GM19397 (cell line): ENCODE measurements at regions not wholly inside any gene's neighbourhood (a gene's known extent, or its start where the extent isn't known, plus 50 kb on each side); places are given as distances from the start of the nearest gene placed in this dataset.

Experiments
- ATAC-seq: cut with Tn5 transposase; IDR thresholded peaks from one replicate; pipeline ENCODE4 v1.9.1; 2021; ENCODE audit warnings: mild to moderate bottlenecking, moderate library complexity; ENCODE audit not compliant: unreplicated experiment

DNA sequence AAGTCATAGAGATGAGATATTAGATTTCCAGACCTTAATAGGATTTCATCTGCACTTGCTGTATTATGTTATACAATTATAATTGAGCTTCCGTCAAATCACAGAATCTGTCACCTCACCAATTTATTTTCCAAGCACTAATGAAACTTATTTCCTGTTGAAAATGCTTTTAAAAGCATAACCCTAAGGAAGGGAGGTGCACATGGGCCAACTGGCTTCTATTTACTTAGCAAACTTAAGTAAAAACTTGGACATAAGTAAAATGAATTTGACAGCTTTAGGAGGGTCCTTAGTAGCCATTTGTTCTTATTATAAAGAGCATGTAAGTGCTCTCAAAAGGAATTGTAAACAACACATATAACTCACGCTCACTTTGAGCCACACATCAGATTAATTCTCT, 462.2 kb upstream of the TMPO start:
- ATAC-seq = no peak

DNA sequence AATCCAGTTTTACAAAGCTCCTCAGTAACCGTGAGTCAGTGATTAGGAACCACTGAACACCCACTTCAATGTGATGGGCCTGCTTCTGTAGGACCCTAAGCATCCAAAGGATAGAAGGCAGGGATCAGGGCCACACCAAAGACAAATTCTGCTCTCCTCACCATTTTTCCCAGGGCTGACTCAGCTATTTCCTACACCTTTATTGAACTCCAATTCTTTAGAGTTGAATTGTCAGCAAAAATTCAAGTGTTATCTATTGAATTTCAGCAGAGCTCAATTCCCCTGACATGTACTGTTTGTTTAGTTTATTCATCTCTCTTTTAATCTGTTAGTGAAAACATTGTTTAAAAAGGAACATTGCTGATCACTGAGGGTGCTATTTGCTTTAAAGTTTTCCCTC, 457.7 kb upstream of the TMPO start:
- no peak for ATAC-seq

DNA sequence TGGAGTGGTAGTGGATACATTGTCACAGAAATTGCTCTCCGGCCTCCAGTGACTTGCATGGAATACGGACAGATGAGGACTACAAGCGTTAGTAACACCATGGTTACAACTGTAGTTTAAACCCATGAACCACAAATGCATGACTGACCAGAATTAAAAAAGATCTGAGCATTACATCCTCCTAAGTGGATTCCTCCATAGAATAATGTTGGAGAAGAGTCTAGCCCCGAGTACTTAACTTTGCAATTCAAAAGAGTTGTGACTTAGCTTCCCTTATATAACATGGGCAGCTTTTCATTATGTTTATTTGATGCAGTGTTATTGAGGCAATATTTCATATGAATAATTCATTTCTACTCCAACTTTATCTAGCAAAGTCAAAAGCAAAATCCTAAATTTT, 457.2 kb upstream of the TMPO start:
- no peak for ATAC-seq

DNA sequence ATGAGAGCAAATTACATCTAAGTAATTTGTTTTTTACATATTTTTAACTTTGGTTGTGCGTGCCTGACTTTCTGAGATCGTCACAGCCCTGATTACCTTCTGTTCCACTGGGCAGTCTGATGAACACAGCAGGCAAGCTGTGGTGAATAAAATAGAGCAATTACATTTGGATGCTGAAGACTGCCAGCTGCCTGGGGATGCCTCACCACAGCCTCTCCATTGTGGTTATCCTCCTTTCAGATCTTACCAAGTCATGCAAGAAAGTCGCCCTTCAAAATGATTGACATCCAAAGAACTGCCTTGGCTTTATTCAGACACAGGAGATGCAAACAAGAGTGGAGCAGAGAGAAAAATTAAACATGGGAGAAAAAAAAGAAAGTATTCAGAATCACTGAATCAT, 456.6 kb upstream of the TMPO start:
- no peak for ATAC-seq

DNA sequence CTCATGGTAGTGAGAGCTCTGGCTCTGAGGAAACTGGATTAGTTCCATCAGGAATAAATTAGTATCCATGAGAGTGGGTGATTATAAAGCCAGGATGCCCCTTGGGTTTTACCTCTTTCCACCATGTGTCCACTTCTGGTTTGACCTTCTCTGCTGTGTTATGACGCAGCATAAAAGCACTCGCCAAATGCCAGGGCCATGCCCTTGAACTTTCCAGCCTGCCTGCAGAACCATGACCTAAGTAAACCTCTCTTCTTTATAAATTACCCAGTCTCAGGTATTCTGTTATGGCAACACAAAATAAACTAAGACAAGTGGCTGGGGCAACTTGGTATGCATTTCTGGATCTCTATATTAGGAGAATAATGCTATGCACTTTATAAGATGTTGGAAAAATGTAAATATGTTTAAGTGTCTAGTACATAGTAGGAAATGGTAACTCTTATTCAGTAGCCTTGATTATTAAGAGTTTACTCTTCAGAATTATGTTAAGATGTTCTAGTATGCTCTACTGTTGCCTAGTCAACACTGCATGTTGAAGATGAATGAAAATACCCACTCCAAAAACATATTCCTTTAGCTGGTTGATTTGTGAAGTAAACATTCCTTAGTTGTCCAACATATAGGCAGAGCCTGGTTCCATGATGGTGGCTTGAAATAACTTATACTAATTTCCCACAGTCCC, 455.6 kb upstream of the TMPO start:
- no peak for ATAC-seq

DNA sequence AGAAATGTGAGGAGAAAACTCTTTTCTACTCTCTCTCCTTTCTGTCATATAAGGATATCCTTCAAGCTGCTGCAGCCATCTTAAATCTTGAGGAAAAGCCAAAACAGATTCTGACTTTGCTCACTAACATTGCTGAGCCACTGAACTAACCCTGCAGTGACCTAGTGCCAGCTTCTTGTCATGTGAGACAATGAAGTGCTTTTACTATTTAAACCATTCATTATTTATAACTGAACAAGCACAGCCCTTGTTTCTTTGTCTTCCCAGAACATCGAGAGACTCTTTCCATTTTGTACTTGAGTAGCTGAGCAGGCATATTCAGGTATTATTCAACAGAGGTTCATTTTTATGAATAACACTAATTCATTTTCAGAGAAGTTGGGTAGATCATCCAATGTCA, 455.0 kb upstream of the TMPO start:
- no peak for ATAC-seq

DNA sequence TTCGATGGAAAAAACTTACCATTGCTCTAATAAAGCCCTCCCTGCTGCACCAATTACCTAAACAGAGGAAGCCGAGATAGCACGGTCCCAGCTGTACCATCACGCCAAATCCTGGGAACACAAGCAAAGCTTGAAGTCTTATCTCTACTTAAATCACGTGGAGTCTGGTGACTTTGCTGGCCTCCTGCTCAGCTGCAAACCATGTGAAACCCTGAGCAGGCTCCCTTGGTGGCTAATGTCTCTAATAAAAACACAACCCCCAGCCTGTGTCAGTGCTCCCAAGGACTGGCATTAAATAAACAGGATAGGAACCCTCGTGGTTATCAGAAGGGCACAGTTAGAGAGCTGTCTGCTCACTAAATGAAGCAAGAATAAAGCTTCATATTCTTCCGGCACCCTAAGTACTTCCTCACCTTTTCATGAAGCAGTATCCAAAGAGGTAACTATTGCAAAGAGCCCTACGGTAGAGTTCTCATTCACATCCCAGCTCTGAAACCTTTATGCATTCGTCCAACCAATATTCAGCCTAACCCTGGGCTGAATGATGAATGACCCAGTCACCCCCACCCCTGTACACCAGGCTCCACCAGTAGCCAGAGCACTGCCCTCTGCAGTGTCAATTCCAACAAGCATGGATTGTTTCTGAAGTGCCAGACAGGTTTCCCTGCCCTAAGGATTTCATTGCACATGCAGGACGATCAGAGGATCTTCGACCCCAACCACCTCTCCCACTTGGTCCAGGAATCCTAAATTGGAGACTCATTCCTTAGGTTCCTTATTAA, 452.7 kb upstream of the TMPO start:
- ATAC-seq = no peak

DNA sequence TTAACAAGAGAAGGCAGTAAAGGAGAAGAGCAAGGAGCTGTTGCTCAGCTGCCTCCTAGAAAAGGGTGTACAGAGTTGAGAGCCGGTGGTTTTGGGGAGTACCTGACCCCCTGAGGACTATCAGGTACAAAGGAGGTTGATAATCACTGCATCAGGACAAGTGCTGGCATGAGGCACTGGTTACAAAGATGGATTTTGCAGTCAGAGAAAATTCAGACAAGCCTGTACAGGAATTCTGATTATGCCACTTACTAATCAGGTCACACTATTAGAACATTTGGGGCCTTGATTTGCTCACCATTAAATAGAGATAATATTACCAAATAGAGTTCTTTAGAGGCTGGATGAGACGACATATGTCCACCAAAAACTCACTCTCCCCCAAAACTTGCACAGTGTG, 450.9 kb upstream of the TMPO start:
- no peak for ATAC-seq

DNA sequence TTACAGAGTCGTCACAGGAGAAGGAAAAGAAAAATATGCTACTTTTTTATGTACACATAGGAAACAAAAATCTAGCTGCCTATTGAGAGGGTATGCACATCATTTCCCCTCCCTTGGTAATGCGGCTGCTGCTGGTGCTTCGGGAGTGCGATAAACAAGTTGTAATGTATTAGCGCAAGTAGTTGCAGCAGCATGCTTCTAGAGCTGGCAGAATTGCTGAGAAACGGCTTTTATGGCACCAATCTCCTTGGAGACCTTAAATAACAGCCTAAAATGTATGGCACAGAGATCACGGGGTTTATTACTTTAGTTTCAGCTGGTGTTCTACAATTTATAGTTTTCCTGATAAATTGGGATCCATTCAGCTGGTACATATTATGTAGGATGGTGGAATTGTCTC, 447.6 kb upstream of the TMPO start:
- no peak for ATAC-seq

DNA sequence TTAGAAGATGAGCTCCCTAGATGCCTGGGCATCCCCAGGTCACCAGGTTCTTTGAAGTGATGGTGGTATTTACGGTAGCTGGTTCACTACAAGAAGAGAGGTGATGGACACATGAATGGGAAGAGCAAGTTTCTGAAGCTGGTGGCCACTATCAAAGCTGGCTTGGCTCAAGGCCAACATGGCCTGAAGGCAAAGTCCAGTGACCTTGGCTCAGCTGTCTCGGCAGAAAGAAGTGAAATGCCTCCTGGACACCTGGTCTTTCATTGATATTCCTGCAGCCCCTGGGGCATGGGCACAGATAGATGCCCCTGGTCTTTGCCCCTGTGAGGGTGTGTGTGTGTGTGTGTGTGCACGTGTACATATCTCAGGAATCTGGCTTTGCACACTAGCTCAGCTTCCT, 441.8 kb upstream of the TMPO start:
- ATAC-seq = no peak

DNA sequence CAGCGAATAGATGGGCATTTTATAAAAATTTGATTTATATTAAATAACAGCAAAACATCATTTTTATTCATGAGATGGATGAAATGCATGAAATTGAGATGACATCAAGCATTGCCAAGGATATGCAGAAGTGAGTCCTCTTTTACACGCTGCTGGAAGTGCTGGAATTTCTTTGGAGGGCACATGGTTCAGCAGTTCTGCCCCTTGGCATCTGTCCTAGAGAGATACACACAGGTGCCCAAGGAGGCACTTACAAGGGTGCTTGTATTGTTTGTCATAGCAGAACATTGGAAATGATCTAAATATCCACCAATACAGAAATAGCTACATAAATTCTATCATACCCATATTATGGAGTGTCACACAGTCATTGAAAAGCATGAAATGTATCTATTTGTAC, 441.1 kb upstream of the TMPO start:
- no peak for ATAC-seq

DNA sequence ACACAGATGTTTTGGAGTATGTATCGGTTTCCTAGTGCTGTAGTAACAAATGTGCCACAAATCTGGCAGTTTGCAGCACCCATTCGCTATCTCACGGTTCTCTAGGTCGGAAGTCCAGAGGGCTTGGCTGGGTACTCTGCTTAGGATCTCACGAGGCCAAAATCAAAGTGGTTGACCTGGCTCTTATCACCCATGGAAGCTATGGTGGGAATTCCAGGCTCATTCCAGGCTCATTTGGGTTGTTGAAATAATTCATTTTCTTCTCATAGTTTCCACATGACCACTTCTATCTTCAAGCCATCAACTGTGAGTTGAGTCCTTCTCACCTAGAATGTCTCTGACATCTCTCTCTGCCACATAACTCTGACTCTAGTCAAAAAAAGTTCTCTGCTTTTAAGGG, 431.0 kb upstream of the TMPO start:
- ATAC-seq = no peak

DNA sequence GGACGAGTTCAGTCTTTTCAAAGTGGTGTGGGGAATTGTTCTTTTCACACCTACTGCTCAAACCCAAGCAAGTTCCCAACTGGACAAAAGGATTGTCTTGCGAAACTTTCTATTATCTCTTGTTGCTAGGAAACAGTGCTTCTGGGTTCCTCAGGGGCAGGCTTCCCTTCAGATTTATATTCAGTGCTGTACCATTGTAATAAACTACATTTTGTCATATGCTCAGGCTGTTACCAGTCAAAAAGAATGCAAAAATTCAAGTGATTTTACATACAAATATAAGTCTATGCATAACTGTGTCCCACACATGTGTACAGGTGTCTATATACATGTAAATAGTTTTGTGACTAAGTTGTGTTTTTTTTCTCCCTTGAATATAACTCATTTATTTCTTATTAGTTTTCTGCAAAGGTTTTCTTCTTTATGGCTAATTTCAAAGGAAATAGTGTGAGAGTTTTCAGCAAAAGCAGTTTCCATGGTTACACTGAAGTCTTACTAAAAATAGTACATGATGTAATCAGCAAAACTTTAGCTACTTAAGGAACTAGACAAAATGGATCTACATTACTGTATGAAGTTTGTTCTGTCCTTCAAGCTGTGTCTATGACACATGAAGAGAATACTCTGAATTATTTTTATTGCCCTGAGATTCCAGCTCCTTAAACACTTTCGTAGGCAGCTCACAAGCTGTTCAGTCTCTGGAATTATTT, 430.2 kb upstream of the TMPO start:
- ATAC-seq = no peak

DNA sequence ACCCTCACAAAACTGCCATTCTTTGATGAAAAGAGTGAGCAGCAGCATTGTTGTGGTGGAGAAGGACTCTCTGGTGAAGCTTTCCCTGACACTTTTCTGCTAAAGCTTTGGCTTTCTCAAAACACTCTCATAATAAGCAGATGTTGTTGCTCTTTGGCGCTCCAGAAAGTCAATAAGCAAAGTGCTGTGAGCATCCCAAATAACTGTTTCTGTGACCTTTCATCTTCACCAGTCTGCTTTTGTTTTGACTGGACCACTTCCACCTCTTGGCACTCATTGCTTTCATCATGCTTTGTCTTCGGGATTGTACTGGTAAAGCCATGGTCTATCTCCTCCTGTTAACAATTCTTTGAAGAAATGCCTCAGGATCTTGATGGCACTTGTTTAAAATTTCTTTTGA, 424.7 kb upstream of the TMPO start:
- ATAC-seq = no peak

DNA sequence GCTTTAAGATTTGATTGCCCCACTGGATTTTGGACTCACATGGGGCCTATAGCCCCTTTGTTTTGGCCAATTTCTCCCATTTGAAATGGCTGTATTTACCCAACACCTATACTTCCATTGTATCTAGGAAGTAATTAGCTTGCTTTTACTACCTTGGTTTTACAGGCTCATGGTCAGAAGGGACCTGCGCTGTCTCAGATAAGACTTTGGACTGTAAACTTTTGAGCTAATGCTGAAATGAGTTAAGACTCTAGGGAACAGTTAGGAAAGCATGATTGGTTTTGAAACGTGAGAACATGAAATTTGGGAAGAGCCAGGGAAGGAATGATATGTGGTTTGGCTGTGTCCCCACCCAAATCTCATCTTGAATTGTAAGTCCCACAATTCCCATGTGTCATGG, 419.0 kb upstream of the TMPO start:
- ATAC-seq = no peak

DNA sequence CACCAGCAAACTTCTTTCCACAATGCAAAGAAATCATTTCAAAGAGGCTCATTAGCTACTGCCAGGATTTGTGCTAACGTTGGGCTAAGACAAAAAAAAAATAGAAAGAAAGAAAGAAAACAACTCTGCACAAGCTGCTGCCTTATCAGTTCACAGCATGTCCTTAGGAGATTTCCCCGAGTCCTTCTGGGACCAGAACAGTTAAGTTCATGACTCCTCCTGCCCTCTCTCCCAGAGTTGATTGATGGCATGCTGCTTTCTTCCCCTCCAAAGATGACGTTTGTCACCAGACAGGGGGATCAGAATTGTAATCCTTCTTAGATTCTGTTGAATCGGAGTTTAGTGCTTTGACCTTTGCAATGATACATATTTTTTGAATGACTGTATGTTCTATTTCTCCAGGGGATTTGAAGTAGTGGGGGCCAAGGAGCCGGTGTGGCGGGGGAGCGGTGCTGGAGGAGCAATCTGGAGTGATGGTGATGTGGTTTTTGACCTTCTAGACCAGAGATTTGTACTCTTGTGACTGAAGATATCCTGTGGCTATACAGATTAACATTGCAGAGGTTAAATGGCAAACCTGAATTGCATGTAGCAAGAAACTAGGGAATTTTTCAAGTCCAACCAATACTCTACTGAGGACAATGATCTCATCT, 409.2 kb upstream of the TMPO start:
- no peak for ATAC-seq

DNA sequence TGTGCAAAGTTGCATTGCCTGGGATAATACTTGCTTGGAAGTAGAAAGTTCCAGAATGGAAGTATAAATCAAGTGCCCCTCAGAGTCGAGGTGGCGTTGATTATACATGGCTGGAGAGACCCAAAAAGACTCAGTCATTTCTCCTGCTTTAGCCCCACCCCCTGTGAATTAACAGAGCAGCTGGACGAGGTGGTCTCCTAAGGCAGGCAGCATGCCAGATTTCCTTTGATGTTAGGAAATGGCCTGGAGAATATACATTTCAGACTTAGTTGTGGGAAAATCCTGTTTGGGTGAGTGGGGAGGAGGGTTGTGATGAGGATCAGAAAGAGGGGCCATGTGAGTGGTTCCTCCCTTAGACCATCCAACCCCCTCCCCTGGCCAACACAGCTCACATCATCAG, 406.1 kb upstream of the TMPO start:
- no peak for ATAC-seq

DNA sequence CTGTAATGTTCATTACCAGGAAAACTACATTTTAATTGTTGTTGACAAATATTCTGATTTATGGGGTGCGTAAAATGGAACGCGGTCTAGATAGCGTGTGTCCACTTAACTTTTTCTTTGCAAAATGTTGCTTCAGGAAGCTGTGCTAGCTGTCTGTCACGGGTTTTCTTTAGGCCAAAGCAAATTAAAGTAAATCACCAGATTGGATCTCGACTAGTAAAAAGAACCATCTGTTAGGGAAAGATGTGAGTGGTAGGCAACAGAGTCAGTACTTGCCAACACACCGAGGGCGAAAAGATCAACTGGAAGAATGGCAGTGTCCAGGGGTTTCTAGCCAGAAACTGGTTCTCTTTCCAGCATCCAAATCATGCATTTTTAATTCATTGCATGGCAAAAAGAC, 404.9 kb upstream of the TMPO start:
- no peak for ATAC-seq

DNA sequence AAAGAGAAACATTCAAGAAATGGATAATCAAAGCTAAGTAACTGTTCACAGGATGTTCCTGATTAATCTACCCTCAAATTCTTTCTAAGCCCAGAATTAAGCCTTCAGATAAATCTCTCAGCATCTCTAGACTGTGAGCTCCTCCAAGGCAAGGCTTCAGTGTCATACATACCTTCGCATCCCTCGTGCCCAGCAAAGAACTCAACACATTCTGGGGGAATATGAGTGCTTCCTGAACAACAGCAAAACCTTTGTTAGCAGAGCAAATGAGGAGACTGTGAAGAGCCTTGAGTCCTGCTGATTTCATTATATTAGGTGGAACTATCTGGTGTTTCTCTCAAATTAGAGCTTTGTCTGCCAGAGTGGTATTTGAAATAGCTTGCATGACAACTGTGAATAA, 401.8 kb upstream of the TMPO start:
- ATAC-seq = no peak

DNA sequence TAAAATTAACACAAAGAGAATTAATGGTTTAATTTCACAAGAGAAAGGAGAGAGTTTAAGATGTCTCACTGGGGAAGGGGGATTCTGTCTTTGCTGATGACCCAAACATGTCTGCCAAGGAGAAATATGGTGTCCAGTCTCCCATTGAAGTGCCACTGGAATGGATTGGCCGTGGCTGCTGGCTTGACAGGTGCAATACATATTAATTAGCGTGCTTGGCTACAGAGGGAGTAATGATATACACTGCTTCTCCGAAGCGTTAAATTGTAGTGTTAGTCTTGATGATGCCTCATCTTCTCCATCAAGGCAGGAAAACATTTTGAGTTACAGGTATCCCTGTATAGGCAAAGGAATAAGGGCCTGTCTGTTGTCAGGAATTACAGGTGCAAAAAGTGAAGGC, 393.4 kb upstream of the TMPO start:
- no peak for ATAC-seq

DNA sequence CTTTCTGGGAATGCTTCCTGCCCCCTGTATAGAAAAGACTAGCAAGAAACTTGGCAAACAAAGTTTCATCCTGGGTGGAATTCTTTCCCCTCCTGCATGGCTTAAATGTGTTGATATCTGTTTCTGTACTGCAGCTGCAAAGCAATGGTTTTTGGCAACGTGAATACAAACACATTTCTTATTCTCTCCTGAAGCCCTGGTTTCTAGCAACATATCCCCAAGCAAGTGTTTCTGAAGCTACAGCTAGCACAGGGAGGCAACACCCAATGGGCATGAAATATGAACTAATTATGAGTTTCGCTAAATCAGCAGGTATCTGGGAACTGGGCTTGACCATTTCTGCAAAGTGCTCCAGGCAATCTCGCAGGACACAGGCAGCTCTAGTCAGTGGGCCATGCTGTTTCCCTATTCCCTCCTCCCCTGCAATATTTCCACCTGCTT, 392.3 kb upstream of the TMPO start:
- ATAC-seq = no peak
